Body of pancreas (tissue), 4 donors: ENCODE measurements at regions not wholly inside any gene's neighbourhood (a gene's known extent, or its start where the extent isn't known, plus 50 kb on each side); places are given as distances from the start of the nearest gene placed in this dataset.

Source experiments
- CTCF ChIP-seq, 7 experiments: fragments of 450-650 bp in 4 of 7; fragments of 200-600 bp in 3 of 7; sonication (generic) in 3 of 7; IDR thresholded peaks; one replicate each; pipeline ENCODE4 v1.5.1; 2016 to 2019; ENCODE audit warnings: antibody characterized with exemption in 7 of 7
- POLR2A ChIP-seq, 3 donors: fragments of 450-650 bp; IDR thresholded peaks; one replicate each; pipeline ENCODE4 v1.6.1; 2016; ENCODE audit warnings: antibody characterized with exemption in 3 of 3, mild to moderate bottlenecking in 2 of 3

- no peak for TF ChIP-seq CTCF (IDR thresholded peaks at IDR 0.05)
- TF ChIP-seq POLR2A (IDR thresholded peaks at IDR 0.05) = no peak
These were observed 210.0 kb downstream of the SPANXN3 start for GRCh38 chrX:143306991-143307937.
